K562 (cell line): ENCODE measurements at regions not wholly inside any gene's neighbourhood (a gene's known extent, or its start where the extent isn't known, plus 50 kb on each side); places are given as distances from the start of the nearest gene placed in this dataset.

ENCODE experiments used
- CBFA2T3 ChIP-seq: fragments of 450-650 bp; IDR thresholded peaks from 2 replicates; pipeline ENCODE4 v1.6.1; 2017
- CEBPB ChIP-seq: fragments of 450-650 bp; IDR thresholded peaks from 2 replicates; pipeline ENCODE4 v1.6.1; 2016; ENCODE audit warnings: missing genetic modification characterization, missing compliant biosample characterization
- EGR1 ChIP-seq: fragments of 450-650 bp; conservative IDR thresholded peaks from 2 replicates; pipeline ENCODE4 v1.6.1; 2017; ENCODE audit warnings: mild to moderate bottlenecking
- FOXO4 ChIP-seq: fragments of 450-650 bp; formaldehyde crosslinking; IDR thresholded peaks from 2 replicates; pipeline ENCODE4 v1.4.0; 2020; ENCODE audit warnings: mild to moderate bottlenecking, moderate library complexity
- LCOR ChIP-seq: sonication (generic); formaldehyde crosslinking; IDR thresholded peaks from 2 replicates; pipeline ENCODE4 v1.8.0; 2022; ENCODE audit warnings: mild to moderate bottlenecking, missing genetic modification reagents
- MBD1 ChIP-seq: fragments of 250-450 bp; sonication (Bioruptor Pico); IDR thresholded peaks from 2 replicates; pipeline ENCODE4 v1.8.0; 2022; ENCODE audit warnings: inconsistent platforms
- NFE2 ChIP-seq: IDR thresholded peaks from 2 replicates; pipeline ENCODE4 v1.6.1; 2014; ENCODE audit warnings: antibody characterized with exemption, low read depth
- PTRF ChIP-seq: fragments of 450-650 bp; IDR thresholded peaks from 2 replicates; pipeline ENCODE4 v1.6.1; 2016; ENCODE audit warnings: mild to moderate bottlenecking, missing genetic modification characterization, missing compliant biosample characterization
- SRSF1 ChIP-seq: fragments of 200-400 bp; formaldehyde crosslinking; IDR thresholded peaks from 2 replicates; pipeline ENCODE4 v1.6.1; 2017; ENCODE audit warnings: mild to moderate bottlenecking, low read depth, low read length, moderate library complexity
- ZNF232 ChIP-seq: sonication (generic); formaldehyde crosslinking; IDR thresholded peaks from 2 replicates; pipeline ENCODE4 v1.8.0; 2022; ENCODE audit warnings: mild to moderate bottlenecking, missing genetic modification reagents
- ZNF311 ChIP-seq: fragments of 250-450 bp; sonication (Bioruptor Pico); IDR thresholded peaks from 2 replicates; pipeline ENCODE4 v1.4.0; 2020; ENCODE audit warnings: mild to moderate bottlenecking, moderate library complexity
- ZNF740 ChIP-seq, 3 experiments: fragments of 200-800 bp in 1 of 3; sonication (Bioruptor generic) in 1 of 3; sonication (generic) in 1 of 3; formaldehyde crosslinking in 1 of 3; IDR thresholded peaks; 2 replicates each; pipeline versions ENCODE4 v1.6.1 to v1.8.0; 2016 to 2022; ENCODE audit warnings: mild to moderate bottlenecking in 2 of 3, missing compliant biosample characterization in 2 of 3, missing genetic modification characterization in 2 of 3, missing genetic modification reagents in 1 of 3
- ZNF780A ChIP-seq: fragments of 250-450 bp; sonication (Bioruptor Pico); IDR thresholded peaks from 2 replicates; pipeline ENCODE4 v1.5.0; 2021; ENCODE audit warnings: mild to moderate bottlenecking
- TF ChIP-seq, protein P1 (sequence below): sonication (generic); formaldehyde crosslinking; IDR thresholded peaks from 2 replicates; pipeline ENCODE4 v1.8.1; 2023; ENCODE audit warnings: mild to moderate bottlenecking, missing genetic modification reagents
- TF ChIP-seq, protein P2 (sequence below): fragments of 250-450 bp; sonication (Bioruptor Pico); IDR thresholded peaks from 2 replicates; pipeline ENCODE4 v1.4.0; 2020; ENCODE audit warnings: borderline replicate concordance
- TF ChIP-seq, protein P3 (sequence below): sonication (generic); formaldehyde crosslinking; IDR thresholded peaks from 2 replicates; pipeline ENCODE4 v1.8.0; 2022; ENCODE audit warnings: mild to moderate bottlenecking, missing genetic modification reagents

- TF ChIP-seq, protein P1, sequence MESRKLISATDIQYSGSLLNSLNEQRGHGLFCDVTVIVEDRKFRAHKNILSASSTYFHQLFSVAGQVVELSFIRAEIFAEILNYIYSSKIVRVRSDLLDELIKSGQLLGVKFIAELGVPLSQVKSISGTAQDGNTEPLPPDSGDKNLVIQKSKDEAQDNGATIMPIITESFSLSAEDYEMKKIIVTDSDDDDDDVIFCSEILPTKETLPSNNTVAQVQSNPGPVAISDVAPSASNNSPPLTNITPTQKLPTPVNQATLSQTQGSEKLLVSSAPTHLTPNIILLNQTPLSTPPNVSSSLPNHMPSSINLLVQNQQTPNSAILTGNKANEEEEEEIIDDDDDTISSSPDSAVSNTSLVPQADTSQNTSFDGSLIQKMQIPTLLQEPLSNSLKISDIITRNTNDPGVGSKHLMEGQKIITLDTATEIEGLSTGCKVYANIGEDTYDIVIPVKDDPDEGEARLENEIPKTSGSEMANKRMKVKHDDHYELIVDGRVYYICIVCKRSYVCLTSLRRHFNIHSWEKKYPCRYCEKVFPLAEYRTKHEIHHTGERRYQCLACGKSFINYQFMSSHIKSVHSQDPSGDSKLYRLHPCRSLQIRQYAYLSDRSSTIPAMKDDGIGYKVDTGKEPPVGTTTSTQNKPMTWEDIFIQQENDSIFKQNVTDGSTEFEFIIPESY (CRISPR knock-in tag) = 0 out of 2 replicates have a peak, but pooled peaks have one; percentile 17
- TF ChIP-seq EGR1 (peak; percentile 92), ZNF740 (CRISPR knock-in tag; IDR thresholded peaks at IDR 0.05) (no peak), ZNF740 (tag; IDR thresholded peaks at IDR 0.05) (no peak), ZNF232 (CRISPR knock-in tag) (no peak), ZNF311 (no peak), CEBPB (peak; percentile 77), LCOR (CRISPR knock-in tag) (0 out of 2 replicates have a peak, but pooled peaks have one; percentile 55), MBD1 (no peak), NFE2 (no peak), ZNF780A (CRISPR knock-in tag) (no peak), FOXO4 (no peak), PTRF (tag) (no peak), SRSF1 (no peak), CBFA2T3 (peak; percentile 94)
- TF ChIP-seq, protein P2, sequence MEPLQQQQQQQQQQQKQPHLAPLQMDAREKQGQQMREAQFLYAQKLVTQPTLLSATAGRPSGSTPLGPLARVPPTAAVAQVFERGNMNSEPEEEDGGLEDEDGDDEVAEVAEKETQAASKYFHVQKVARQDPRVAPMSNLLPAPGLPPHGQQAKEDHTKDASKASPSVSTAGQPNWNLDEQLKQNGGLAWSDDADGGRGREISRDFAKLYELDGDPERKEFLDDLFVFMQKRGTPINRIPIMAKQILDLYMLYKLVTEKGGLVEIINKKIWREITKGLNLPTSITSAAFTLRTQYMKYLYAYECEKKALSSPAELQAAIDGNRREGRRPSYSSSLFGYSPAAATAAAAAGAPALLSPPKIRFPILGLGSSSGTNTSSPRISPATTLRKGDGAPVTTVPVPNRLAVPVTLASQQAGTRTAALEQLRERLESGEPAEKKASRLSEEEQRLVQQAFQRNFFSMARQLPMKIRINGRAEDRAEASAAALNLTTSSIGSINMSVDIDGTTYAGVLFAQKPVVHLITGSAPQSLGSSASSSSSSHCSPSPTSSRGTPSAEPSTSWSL = no peak
- TF ChIP-seq, protein P3, sequence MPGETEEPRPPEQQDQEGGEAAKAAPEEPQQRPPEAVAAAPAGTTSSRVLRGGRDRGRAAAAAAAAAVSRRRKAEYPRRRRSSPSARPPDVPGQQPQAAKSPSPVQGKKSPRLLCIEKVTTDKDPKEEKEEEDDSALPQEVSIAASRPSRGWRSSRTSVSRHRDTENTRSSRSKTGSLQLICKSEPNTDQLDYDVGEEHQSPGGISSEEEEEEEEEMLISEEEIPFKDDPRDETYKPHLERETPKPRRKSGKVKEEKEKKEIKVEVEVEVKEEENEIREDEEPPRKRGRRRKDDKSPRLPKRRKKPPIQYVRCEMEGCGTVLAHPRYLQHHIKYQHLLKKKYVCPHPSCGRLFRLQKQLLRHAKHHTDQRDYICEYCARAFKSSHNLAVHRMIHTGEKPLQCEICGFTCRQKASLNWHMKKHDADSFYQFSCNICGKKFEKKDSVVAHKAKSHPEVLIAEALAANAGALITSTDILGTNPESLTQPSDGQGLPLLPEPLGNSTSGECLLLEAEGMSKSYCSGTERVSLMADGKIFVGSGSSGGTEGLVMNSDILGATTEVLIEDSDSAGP = no peak
Measured at GRCh38 chr14:73771848-73772638, 57.9 kb upstream of the PNMA1 start (continued).
